BJ (cell line): ENCODE measurements at regions not wholly inside any gene's neighbourhood (a gene's known extent, or its start where the extent isn't known, plus 50 kb on each side); places are given as distances from the start of the nearest gene placed in this dataset.

Experiments used
- CTCF ChIA-PET: fragments of 350-600 bp; formaldehyde crosslinking; extraction: SDS; loops from one replicate; lab custom pipeline; 2021; ENCODE audit warnings: antibody characterized with exemption, inconsistent platforms; lab: Yijun Ruan, JAX
- POLR2A ChIA-PET: fragments of 300-600 bp; sonication (Branson Sonifier 250); formaldehyde crosslinking; extraction: SDS; loops from one replicate; lab custom pipeline; 2021; ENCODE audit warnings: antibody characterized with exemption; lab: Charles Lee
- DNase-seq: peaks from one replicate; pipeline ENCODE4 v3.0.0-alpha.2; 2011; ENCODE audit warnings: low read depth
- H3K27me3 ChIP-seq: 2 replicates; pipeline ENCODE4 v1.6.0; 2011; ENCODE audit warnings: low read length; ENCODE audit not compliant: control insufficient read depth, insufficient read depth
- H3K36me3 ChIP-seq: 2 replicates; pipeline ENCODE4 v1.5.1; 2011; ENCODE audit warnings: low read length; ENCODE audit not compliant: control insufficient read depth, insufficient read depth
- H3K4me3 ChIP-seq: 2 replicates; pipeline ENCODE4 v1.5.1; 2011; ENCODE audit warnings: low read depth, mild to moderate bottlenecking, control low read depth, low read length
- CTCF ChIP-seq: IDR thresholded peaks from 2 replicates; pipeline ENCODE4 v1.5.1; 2011; ENCODE audit warnings: low read depth, mild to moderate bottlenecking, control low read depth, inconsistent platforms, low read length, moderate library complexity; ENCODE audit not compliant: insufficient read depth

DNA sequence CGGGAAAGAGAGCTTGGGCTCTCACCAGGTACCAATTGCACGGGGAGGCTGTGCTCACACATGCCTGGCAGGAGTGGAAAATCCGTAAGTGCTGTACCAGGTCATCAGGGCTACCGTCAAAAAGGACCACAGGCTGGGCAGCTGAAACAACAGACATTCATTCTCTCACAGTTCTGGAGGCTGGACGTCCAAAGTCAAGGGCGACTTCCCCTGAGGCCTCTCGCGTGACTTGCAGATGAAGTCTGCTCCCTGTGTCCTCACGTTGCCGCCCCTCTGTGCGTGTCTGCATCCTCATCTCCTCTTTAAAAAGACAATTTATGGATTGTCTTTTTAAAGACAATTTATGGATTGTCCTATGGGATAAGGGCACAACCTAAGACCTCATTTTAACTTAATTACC lies 73.8 kb upstream of the FZD10 start:
- POLR2A ChIA-PET: no interaction called here
- no peak overlapping the region for H3K4me3 ChIP-seq
- CTCF ChIA-PET: no interaction called here
- no peaks in the 10 kb centered on the region for H3K36me3 ChIP-seq
- no peak for DNase-seq
- no peaks in the 10 kb centered on the region for H3K27me3 ChIP-seq
- TF ChIP-seq CTCF: no peak

GRCh38 chr12:130090542-130090941 lies 71.7 kb upstream of the FZD10 start:
- POLR2A ChIA-PET: no interaction called here
- no peak overlapping the region for H3K4me3 ChIP-seq
- H3K27me3 ChIP-seq: no peaks in the 10 kb centered on the region
- CTCF ChIA-PET: no interaction called here
- no peaks in the 10 kb centered on the region for H3K36me3 ChIP-seq
- TF ChIP-seq CTCF: no peak
- DNase-seq: no peak

DNA sequence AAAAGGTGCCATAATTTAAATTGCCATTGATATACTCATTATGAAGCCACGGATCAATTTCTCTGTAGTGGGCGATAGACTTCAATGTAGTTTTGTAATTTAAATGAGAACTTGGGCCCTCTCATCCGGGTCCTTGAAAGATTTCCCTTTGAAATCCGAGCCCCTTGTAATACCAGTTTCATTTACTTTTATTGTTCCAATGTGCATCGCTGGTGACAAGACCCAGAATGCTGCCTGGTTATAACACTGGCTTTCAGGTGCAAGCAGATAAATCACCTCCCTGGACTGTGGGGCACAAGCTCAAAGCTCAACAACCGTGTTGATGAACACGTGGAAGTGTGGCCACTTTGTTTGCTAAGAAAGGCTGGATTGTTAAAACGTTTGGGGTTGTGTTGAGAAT lies 68.9 kb upstream of the FZD10 start:
- no peak for DNase-seq
- TF ChIP-seq CTCF: no peak
- POLR2A ChIA-PET: no interaction called here
- Histone ChIP-seq H3K27me3 (no peaks in the 10 kb centered on the region), H3K4me3 (no peak overlapping the region), H3K36me3 (no peaks in the 10 kb centered on the region)
- CTCF ChIA-PET: no interaction called here

DNA sequence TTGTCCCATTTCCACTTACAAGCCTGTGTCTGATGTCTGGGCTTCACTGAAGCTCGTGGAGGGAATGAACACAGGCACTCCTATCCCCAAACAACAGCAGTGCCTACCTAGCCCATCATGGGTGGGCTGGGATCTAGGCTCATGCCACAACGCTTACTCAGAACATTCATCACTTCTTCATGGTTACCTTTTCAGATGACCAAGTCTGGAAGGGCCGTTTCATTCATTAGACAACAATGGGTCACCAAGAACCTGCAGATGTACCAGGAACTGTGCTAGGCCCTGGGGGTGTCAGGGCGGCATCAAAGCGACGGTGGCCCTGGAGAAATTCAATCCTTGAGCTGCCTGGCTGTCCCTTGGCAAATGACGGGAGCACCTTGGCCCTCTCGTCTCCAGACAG lies 64.9 kb upstream of the FZD10 start:
- Histone ChIP-seq H3K36me3 (no peaks in the 10 kb centered on the region), H3K27me3 (no peaks in the 10 kb centered on the region), H3K4me3 (no peak overlapping the region)
- CTCF ChIA-PET: no interaction called here
- TF ChIP-seq CTCF: no peak
- no peak for DNase-seq
- POLR2A ChIA-PET: no interaction called here

- ChIA-PET POLR2A (no interaction called here), CTCF (no interaction called here)
- Histone ChIP-seq H3K36me3 (no peaks in the 10 kb centered on the region), H3K27me3 (no peaks in the 10 kb centered on the region), H3K4me3 (no peak overlapping the region)
- no peak for DNase-seq
- TF ChIP-seq CTCF: no peak
Observed at GRCh38 chr12:130097798-130098255, 64.4 kb upstream of the FZD10 start.
